ENCODE measurements at regions not wholly inside any gene's neighbourhood (a gene's known extent, or its start where the extent isn't known, plus 50 kb on each side); places are given as distances from the start of the nearest gene placed in this dataset.

DNA sequence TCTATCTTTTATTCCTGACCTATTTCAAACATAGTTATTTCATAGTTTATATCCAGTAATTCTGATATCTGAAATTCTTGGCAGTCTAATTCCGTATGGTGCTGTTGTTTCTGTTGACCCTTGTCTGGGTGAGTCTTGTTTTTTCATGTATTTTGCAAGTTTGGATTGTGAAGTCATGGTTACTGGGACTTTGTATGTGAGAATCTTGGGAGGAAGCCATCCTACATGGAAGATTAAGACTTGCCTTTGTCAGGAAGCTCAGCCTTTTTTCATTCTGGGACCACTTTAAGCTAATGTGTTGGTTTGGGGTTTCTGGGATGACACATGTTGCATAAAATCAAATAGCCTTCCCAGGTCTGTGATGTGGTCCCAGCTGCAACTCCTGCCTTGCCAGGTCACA, 191.6 kb upstream of the E2F7 start:
- Mint-ChIP-seq H3K27me3 (ENCODE audit: low read depth) (no peaks in the 10 kb centered on the region), H3K27ac (no peak overlapping the region), H3K4me3 (no peak overlapping the region), H3K4me1 (ENCODE audit: low read depth) (no peaks in the 10 kb centered on the region), H3K9me3 (no peaks in the 10 kb centered on the region), H3K36me3 (ENCODE audit: insufficient read depth in 2 of 2) (no peaks in the 10 kb centered on the region)
- ATAC-seq (replicated peaks in 1 of 2) (no peak), DNase-seq (no peak)

DNA sequence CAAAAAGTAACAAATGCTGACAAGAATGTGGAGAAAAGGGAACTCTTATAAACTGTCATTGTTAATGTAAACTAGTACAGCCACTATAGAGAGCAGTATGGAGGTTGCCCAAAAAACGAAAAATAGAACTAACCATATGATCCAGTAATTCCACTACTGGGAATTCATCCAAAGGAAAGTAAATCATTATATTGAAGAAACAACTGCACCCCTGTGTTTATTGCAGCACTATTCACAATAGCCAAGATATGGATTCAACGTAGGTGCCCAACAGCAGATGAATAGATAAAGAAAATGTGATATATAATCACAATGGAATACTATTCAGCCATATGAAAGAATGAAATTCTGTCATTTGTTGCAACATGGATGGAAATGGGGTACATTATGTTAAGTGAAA, 188.0 kb upstream of the E2F7 start:
- no peak for DNase-seq
- Mint-ChIP-seq H3K9me3 (no peaks in the 10 kb centered on the region), H3K36me3 (ENCODE audit: insufficient read depth in 2 of 2) (no peaks in the 10 kb centered on the region)

DNA sequence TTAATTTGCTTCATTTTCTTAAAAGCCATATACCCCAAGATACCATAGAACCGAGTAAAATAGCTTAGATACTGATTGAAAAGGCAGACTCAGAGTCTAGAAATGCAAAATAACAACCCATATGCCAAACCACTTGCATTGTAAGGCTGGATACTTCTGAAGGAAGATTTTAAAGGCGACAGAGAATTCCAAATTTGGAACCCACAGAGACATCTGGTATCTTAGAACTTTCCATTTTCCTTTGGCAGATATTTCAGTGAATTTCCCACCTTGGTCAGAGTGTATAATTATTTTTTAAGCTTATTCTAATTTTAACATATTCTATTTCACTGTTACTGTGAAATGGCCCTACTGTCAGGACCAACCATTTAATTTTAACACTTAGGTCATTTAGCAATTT, 186.4 kb upstream of the E2F7 start:
- Mint-ChIP-seq H3K9me3 (no peaks in the 10 kb centered on the region), H3K36me3 (ENCODE audit: insufficient read depth in 2 of 2) (no peaks in the 10 kb centered on the region), H3K4me1 (ENCODE audit: low read depth) (no peaks in the 10 kb centered on the region), H3K27me3 (ENCODE audit: low read depth) (no peaks in the 10 kb centered on the region), H3K4me3 (no peak overlapping the region), H3K27ac (no peak overlapping the region)
- ATAC-seq (replicated peaks in 1 of 2) (no peak), DNase-seq (no peak)

More for the DNA sequence above, 188.0 kb upstream of the E2F7 start:
- Mint-ChIP-seq H3K27ac (no peak overlapping the region), H3K4me1 (ENCODE audit: low read depth) (no peaks in the 10 kb centered on the region), H3K4me3 (no peak overlapping the region), H3K27me3 (ENCODE audit: low read depth) (no peaks in the 10 kb centered on the region)
- ATAC-seq (replicated peaks in 1 of 2): no peak

GRCh38 chr12:77249892-77250291, 184.5 kb upstream of the E2F7 start:
- Mint-ChIP-seq H3K27ac (no peak overlapping the region), H3K9me3 (no peaks in the 10 kb centered on the region), H3K4me1 (ENCODE audit: low read depth) (no peaks in the 10 kb centered on the region), H3K4me3 (no peak overlapping the region), H3K36me3 (ENCODE audit: insufficient read depth in 2 of 2) (no peaks in the 10 kb centered on the region), H3K27me3 (ENCODE audit: low read depth) (no peaks in the 10 kb centered on the region)
- ATAC-seq (replicated peaks in 1 of 2) (no peak), DNase-seq (no peak)

GRCh38 chr12:77248036-77248435, 182.7 kb upstream of the E2F7 start:
- DNase-seq (no peak), ATAC-seq (replicated peaks in 1 of 2) (no peak)
- Mint-ChIP-seq H3K9me3 (no peaks in the 10 kb centered on the region), H3K4me3 (no peak overlapping the region), H3K27me3 (ENCODE audit: low read depth) (no peaks in the 10 kb centered on the region), H3K27ac (no peak overlapping the region), H3K36me3 (ENCODE audit: insufficient read depth in 2 of 2) (no peaks in the 10 kb centered on the region), H3K4me1 (ENCODE audit: low read depth) (no peaks in the 10 kb centered on the region)

- Mint-ChIP-seq H3K27ac (no peak overlapping the region), H3K4me3 (no peak overlapping the region), H3K36me3 (ENCODE audit: insufficient read depth in 2 of 2) (no peaks in the 10 kb centered on the region), H3K9me3 (no peaks in the 10 kb centered on the region), H3K27me3 (ENCODE audit: low read depth) (no peaks in the 10 kb centered on the region), H3K4me1 (ENCODE audit: low read depth) (no peaks in the 10 kb centered on the region)
- ATAC-seq (replicated peaks in 1 of 2) (no peak), DNase-seq (no peak)
Observed at GRCh38 chr12:77247542-77247941, 182.2 kb upstream of the E2F7 start.

DNA sequence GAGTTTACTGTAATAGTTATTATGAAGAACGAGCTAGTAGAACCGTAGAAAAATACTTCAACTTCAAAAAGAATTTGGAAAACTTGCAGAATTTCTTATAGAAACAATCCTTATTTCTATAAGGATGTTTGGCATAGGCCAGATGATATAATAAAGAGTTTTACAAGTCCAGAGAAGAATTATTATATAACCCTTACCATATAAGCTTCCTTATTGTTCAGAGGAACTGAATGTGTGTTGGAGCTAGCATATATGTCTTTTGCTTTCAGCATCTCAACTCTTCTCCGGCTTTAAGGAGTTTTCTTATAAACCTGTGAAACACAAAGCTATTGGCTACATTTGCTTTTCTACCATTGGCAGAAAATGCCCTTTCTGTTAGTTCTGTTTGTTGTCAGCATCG, 178.0 kb upstream of the E2F7 start:
- Mint-ChIP-seq H3K4me3 (no peak overlapping the region), H3K4me1 (ENCODE audit: low read depth) (no peaks in the 10 kb centered on the region), H3K27ac (no peak overlapping the region), H3K9me3 (peaks cover 0 to 2% of the 10 kb centered on the region in 2 donors), H3K36me3 (ENCODE audit: insufficient read depth in 2 of 2) (no peaks in the 10 kb centered on the region), H3K27me3 (ENCODE audit: low read depth) (no peaks in the 10 kb centered on the region)
- ATAC-seq (replicated peaks in 1 of 2) (no peak), DNase-seq (no peak)

GRCh38 chr12:77239617-77240016, 174.2 kb upstream of the E2F7 start:
- ATAC-seq (replicated peaks in 1 of 2) (no peak), DNase-seq (no peak)
- Mint-ChIP-seq H3K27ac (no peak overlapping the region), H3K4me3 (no peak overlapping the region), H3K4me1 (ENCODE audit: low read depth) (no peaks in the 10 kb centered on the region), H3K27me3 (ENCODE audit: low read depth) (no peaks in the 10 kb centered on the region), H3K9me3 (peaks cover 2 to 3% of the 10 kb centered on the region in 2 donors), H3K36me3 (ENCODE audit: insufficient read depth in 2 of 2) (no peaks in the 10 kb centered on the region)

GRCh38 chr12:77238335-77238734, 173.0 kb upstream of the E2F7 start:
- no peaks in the 10 kb centered on the region for H3K36me3 Mint-ChIP-seq (ENCODE audit: insufficient read depth in 2 of 2)
- no peak for ATAC-seq (replicated peaks in 1 of 2)
- no peaks in the 10 kb centered on the region for H3K27me3 Mint-ChIP-seq (ENCODE audit: low read depth)
- no peak overlapping the region for H3K27ac Mint-ChIP-seq
- H3K4me1 Mint-ChIP-seq (ENCODE audit: low read depth): no peaks in the 10 kb centered on the region
- peaks cover 4 to 7% of the 10 kb centered on the region in 2 donors for H3K9me3 Mint-ChIP-seq
- H3K4me3 Mint-ChIP-seq: no peak overlapping the region
- DNase-seq: no peak

GRCh38 chr12:77237896-77238295, 172.5 kb upstream of the E2F7 start:
- Mint-ChIP-seq H3K4me3 (no peak overlapping the region), H3K27me3 (ENCODE audit: low read depth) (no peaks in the 10 kb centered on the region), H3K36me3 (ENCODE audit: insufficient read depth in 2 of 2) (no peaks in the 10 kb centered on the region), H3K9me3 (peaks cover 5 to 7% of the 10 kb centered on the region in 2 donors), H3K4me1 (ENCODE audit: low read depth) (no peaks in the 10 kb centered on the region), H3K27ac (no peak overlapping the region)
- ATAC-seq (replicated peaks in 1 of 2) (no peak), DNase-seq (no peak)

DNA sequence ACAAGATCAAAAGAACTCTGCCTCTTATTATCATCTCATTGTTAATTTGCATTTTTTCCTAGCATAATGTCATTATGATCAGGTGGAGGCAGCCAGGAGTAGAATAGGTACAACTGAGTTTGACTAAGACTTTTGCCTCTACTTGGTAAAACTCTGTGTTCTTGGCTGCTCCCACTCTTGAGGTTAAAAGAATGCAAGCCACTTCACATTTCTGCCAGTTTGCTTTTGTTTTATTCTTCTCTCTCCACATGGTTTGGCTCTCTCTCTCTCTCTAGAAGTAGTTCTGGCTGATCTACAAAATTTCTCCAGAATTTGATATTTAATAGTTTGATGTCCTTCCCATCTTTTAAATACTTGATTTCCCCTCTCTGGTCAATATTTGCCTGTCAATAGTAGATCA, 170.7 kb upstream of the E2F7 start:
- no peaks in the 10 kb centered on the region for H3K27me3 Mint-ChIP-seq (ENCODE audit: low read depth)
- DNase-seq (no peak), ATAC-seq (replicated peaks in 1 of 2) (no peak)
- H3K4me3 Mint-ChIP-seq: no peak overlapping the region
- peaks cover 5 to 7% of the 10 kb centered on the region in 2 donors for H3K9me3 Mint-ChIP-seq
- H3K4me1 Mint-ChIP-seq (ENCODE audit: low read depth): no peaks in the 10 kb centered on the region
- no peaks in the 10 kb centered on the region for H3K36me3 Mint-ChIP-seq (ENCODE audit: insufficient read depth in 2 of 2)
- H3K27ac Mint-ChIP-seq: no peak overlapping the region

GRCh38 chr12:77232045-77232444, 166.7 kb upstream of the E2F7 start:
- DNase-seq: no peak
- Mint-ChIP-seq H3K9me3 (peaks cover 5 to 6% of the 10 kb centered on the region in 2 donors), H3K4me1 (ENCODE audit: low read depth) (no peaks in the 10 kb centered on the region), H3K27ac (no peak overlapping the region), H3K4me3 (no peak overlapping the region), H3K36me3 (ENCODE audit: insufficient read depth in 2 of 2) (no peaks in the 10 kb centered on the region), H3K27me3 (ENCODE audit: low read depth) (no peaks in the 10 kb centered on the region)
- no peak for ATAC-seq (replicated peaks in 1 of 2)

DNA sequence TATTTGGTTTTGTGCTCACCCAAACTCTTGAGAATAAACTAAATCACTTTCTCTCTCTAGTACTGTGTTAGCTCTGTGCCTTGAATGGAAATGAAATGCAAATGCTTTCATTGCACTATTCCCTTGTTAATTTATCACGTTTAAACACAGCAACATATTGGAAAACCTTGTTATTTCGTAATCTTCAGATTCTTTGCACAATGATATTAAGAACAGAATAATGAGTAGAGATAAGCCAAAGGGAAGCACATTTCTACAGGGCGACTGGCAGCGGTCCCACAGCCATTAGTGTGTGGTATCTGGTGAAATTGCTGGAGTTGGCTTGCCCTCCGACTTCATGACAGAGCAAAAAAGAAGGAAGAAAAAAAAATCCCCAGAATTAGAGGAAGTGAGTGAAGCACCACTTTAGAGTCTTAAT, 166.1 kb upstream of the E2F7 start:
- DNase-seq (no peak), ATAC-seq (replicated peaks in 1 of 2) (no peak)
- Mint-ChIP-seq H3K36me3 (ENCODE audit: insufficient read depth in 2 of 2) (no peaks in the 10 kb centered on the region), H3K9me3 (peaks cover 5 to 6% of the 10 kb centered on the region in 2 donors), H3K27me3 (ENCODE audit: low read depth) (no peaks in the 10 kb centered on the region), H3K4me1 (ENCODE audit: low read depth) (no peaks in the 10 kb centered on the region), H3K4me3 (no peak overlapping the region), H3K27ac (no peak overlapping the region)

DNA sequence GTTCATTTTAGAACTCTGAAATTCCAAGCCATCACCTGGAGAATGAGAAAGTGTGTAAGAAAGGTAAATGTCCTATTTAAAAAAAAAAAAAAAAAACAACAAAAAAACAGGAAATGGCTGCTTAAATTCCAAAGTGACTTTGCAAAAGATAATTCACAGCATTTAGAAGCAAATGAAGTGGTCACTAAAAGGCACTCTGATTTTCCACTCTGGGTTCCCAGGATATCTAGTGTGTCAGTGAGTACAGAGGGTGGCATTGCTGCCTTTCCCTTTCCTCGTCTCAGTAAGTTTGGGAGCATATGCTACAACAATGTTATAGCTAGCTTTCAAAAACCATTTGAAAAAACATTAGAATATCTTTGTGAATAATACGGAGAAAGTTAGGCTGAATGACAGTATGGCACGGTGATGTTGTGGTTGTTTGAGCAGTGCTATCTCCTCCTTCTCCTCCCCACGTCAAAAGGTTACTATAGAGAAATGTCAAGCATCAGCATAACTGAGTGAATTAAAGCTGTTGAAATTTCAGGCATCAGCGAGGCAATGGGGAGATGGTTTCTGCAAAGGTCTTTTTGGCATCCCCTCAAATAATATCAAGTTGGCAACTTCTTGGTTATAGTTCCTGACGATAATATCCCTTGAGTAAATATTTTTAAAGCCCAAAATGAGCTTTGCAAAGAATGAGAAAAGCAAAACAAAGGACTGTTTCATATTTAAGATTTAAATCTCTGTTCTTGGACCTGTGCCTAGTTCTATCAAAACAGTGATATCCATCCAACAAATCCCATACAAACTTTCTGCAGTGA, 164.5 kb upstream of the E2F7 start:
- Mint-ChIP-seq H3K36me3 (ENCODE audit: insufficient read depth in 2 of 2) (no peaks in the 10 kb centered on the region), H3K4me1 (ENCODE audit: low read depth) (no peaks in the 10 kb centered on the region), H3K27me3 (ENCODE audit: low read depth) (no peaks in the 10 kb centered on the region), H3K27ac (no peak overlapping the region), H3K4me3 (no peak overlapping the region), H3K9me3 (peaks cover 2 to 4% of the 10 kb centered on the region in 2 donors)
- no peak for ATAC-seq (replicated peaks in 1 of 2)
- DNase-seq: no peak
